ENCODE measurements at regions not wholly inside any gene's neighbourhood (a gene's known extent, or its start where the extent isn't known, plus 50 kb on each side); places are given as distances from the start of the nearest gene placed in this dataset.

DNA sequence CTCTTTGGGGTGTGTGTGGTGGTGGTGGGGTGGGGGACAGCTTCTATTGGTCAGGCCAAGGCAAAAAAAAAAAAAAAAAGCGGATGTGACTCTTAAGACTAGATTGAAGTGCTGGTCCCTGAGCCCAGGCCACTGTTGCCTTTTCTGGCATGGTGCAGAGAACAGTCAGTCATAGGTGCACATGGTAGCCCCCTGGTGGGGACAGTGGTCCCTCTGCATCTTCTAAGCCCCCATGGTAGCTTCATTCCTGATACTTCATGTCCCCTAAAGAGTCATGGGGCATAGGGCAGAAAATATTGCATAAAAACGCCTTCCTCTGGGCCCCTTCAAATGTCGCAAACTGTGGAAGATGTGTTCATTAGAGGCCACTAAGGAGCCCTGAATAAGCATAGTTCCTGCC, 371.8 kb downstream of the NPHP4 start:
- Histone ChIP-seq H3K9ac (no peak overlapping the region), H3K4me1 (no peaks in the 10 kb centered on the region), H2AFZ (no peak overlapping the region), H3K4me3 (ENCODE audit: low read depth, low read length) (no peak overlapping the region), H3K27me3 (ENCODE audit: control insufficient read depth, insufficient read depth, low read length) (no peaks in the 10 kb centered on the region), H3K79me2 (no peaks in the 10 kb centered on the region), H3K4me2 (ENCODE audit: low read length) (no peak overlapping the region), H3K9me3 (ENCODE audit: control insufficient read depth, low read length) (no peaks in the 10 kb centered on the region), H3K36me3 (ENCODE audit: control insufficient read depth, insufficient read depth, low read length) (no peaks in the 10 kb centered on the region), H3K27ac (no peak overlapping the region)
- TF ChIP-seq, protein P1, sequence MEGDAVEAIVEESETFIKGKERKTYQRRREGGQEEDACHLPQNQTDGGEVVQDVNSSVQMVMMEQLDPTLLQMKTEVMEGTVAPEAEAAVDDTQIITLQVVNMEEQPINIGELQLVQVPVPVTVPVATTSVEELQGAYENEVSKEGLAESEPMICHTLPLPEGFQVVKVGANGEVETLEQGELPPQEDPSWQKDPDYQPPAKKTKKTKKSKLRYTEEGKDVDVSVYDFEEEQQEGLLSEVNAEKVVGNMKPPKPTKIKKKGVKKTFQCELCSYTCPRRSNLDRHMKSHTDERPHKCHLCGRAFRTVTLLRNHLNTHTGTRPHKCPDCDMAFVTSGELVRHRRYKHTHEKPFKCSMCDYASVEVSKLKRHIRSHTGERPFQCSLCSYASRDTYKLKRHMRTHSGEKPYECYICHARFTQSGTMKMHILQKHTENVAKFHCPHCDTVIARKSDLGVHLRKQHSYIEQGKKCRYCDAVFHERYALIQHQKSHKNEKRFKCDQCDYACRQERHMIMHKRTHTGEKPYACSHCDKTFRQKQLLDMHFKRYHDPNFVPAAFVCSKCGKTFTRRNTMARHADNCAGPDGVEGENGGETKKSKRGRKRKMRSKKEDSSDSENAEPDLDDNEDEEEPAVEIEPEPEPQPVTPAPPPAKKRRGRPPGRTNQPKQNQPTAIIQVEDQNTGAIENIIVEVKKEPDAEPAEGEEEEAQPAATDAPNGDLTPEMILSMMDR (IDR thresholded peaks at IDR 0.05), result no peak

DNA sequence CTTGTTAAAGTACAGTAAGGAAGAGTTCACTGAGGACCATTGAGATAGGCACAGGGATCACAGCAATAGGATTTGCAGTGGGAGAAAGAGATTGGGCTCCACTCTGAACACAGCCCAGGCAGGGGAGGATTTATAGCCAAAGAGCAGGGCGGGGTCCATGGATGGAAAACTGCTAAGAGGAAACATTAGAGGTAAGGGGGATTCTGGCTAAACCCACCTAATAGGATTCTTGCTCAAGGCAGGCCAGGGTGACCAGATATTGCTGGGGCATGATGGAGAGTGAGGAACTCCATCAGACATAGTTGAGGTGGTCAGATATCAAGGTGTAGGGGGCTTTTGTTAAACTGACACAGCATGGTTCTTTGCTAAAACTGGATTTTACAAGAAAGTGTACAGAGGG, 372.8 kb downstream of the NPHP4 start:
- no peaks in the 10 kb centered on the region for H3K79me2 ChIP-seq
- no peaks in the 10 kb centered on the region for H3K36me3 ChIP-seq (ENCODE audit: control insufficient read depth, insufficient read depth, low read length)
- H2AFZ ChIP-seq, result no peak overlapping the region
- no peak overlapping the region for H3K27ac ChIP-seq
- no peaks in the 10 kb centered on the region for H3K27me3 ChIP-seq (ENCODE audit: control insufficient read depth, insufficient read depth, low read length)
- H3K9ac ChIP-seq, result no peak overlapping the region
- no peaks in the 10 kb centered on the region for H3K9me3 ChIP-seq (ENCODE audit: control insufficient read depth, low read length)
- no peaks in the 10 kb centered on the region for H3K4me1 ChIP-seq
- TF ChIP-seq, protein P1 (IDR thresholded peaks at IDR 0.05), result no peak
- no peak overlapping the region for H3K4me3 ChIP-seq (ENCODE audit: low read depth, low read length)
- H3K4me2 ChIP-seq (ENCODE audit: low read length), result no peak overlapping the region

DNA sequence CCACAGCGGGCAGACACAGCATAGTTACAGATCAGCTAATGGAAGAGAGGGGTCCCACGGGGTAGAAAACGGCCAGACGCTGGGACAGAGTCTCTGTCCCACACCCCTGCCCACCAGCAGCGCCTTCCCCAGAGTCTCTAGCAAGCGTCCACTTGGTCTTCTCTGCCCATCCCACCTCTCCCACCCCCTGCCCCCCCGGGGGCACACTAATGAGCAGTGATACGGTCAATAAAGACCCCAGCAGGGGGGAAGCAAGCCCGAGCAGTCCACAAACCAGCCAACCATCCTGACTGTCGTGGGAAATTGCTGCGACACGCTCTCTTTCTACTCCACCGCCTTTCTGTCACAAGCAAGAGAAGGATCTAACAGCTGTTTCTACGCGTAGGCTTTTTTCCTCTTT, 374.7 kb downstream of the NPHP4 start:
- H3K4me3 ChIP-seq (ENCODE audit: low read depth, low read length), result no peak overlapping the region
- TF ChIP-seq, protein P1 (IDR thresholded peaks at IDR 0.05), result no peak
- H3K27me3 ChIP-seq (ENCODE audit: control insufficient read depth, insufficient read depth, low read length), result no peaks in the 10 kb centered on the region
- no peaks in the 10 kb centered on the region for H3K79me2 ChIP-seq
- H2AFZ ChIP-seq, result no peak overlapping the region
- H3K9ac ChIP-seq, result no peak overlapping the region
- no peaks in the 10 kb centered on the region for H3K9me3 ChIP-seq (ENCODE audit: control insufficient read depth, low read length)
- H3K27ac ChIP-seq, result no peak overlapping the region
- H3K4me2 ChIP-seq (ENCODE audit: low read length), result no peak overlapping the region
- H3K36me3 ChIP-seq (ENCODE audit: control insufficient read depth, insufficient read depth, low read length), result no peaks in the 10 kb centered on the region
- H3K4me1 ChIP-seq, result no peaks in the 10 kb centered on the region

- Histone ChIP-seq H3K4me2 (ENCODE audit: low read length) (no peak overlapping the region), H3K27me3 (ENCODE audit: control insufficient read depth, insufficient read depth, low read length) (no peaks in the 10 kb centered on the region), H3K9ac (no peak overlapping the region), H3K9me3 (ENCODE audit: control insufficient read depth, low read length) (no peaks in the 10 kb centered on the region), H3K4me1 (no peaks in the 10 kb centered on the region), H3K79me2 (no peaks in the 10 kb centered on the region), H2AFZ (no peak overlapping the region), H3K4me3 (ENCODE audit: low read depth, low read length) (no peak overlapping the region), H3K36me3 (ENCODE audit: control insufficient read depth, insufficient read depth, low read length) (no peaks in the 10 kb centered on the region), H3K27ac (no peak overlapping the region)
- TF ChIP-seq, protein P1 (IDR thresholded peaks at IDR 0.05), result no peak
These were observed 375.1 kb downstream of the NPHP4 start for GRCh38 chr1:5617179-5617520.

- TF ChIP-seq, protein P1 (IDR thresholded peaks at IDR 0.05), result no peak
- Histone ChIP-seq H3K27me3 (ENCODE audit: control insufficient read depth, insufficient read depth, low read length) (no peaks in the 10 kb centered on the region), H3K4me1 (no peaks in the 10 kb centered on the region), H3K27ac (no peak overlapping the region), H2AFZ (no peak overlapping the region), H3K9me3 (ENCODE audit: control insufficient read depth, low read length) (no peaks in the 10 kb centered on the region), H3K79me2 (no peaks in the 10 kb centered on the region), H3K4me3 (ENCODE audit: low read depth, low read length) (no peak overlapping the region), H3K9ac (no peak overlapping the region), H3K36me3 (ENCODE audit: control insufficient read depth, insufficient read depth, low read length) (no peaks in the 10 kb centered on the region), H3K4me2 (ENCODE audit: low read length) (no peak overlapping the region)
These were observed 375.7 kb downstream of the NPHP4 start for GRCh38 chr1:5616366-5617178.
